ENCODE measurements at regions not wholly inside any gene's neighbourhood (a gene's known extent, or its start where the extent isn't known, plus 50 kb on each side); places are given as distances from the start of the nearest gene placed in this dataset.

GRCh38 chr10:132481690-132482089, 55.9 kb upstream of the INPP5A start:
- no peaks in the 10 kb centered on the region for H4K20me1 ChIP-seq (ENCODE audit: insufficient read depth, low read length)
- no peak for TF ChIP-seq EZH2 (optimal IDR thresholded peaks at IDR 0.05; ENCODE audit: low read depth, low read length)
- TF ChIP-seq, protein P1, sequence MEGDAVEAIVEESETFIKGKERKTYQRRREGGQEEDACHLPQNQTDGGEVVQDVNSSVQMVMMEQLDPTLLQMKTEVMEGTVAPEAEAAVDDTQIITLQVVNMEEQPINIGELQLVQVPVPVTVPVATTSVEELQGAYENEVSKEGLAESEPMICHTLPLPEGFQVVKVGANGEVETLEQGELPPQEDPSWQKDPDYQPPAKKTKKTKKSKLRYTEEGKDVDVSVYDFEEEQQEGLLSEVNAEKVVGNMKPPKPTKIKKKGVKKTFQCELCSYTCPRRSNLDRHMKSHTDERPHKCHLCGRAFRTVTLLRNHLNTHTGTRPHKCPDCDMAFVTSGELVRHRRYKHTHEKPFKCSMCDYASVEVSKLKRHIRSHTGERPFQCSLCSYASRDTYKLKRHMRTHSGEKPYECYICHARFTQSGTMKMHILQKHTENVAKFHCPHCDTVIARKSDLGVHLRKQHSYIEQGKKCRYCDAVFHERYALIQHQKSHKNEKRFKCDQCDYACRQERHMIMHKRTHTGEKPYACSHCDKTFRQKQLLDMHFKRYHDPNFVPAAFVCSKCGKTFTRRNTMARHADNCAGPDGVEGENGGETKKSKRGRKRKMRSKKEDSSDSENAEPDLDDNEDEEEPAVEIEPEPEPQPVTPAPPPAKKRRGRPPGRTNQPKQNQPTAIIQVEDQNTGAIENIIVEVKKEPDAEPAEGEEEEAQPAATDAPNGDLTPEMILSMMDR (IDR thresholded peaks at IDR 0.05; ENCODE audit: low read length), result no peak
- no peak for TF ChIP-seq EZH2phosphoT487 (IDR thresholded peaks at IDR 0.05; ENCODE audit: low read length)
- no peaks in the 10 kb centered on the region for H3K4me1 ChIP-seq (ENCODE audit: low read length)
- no peaks in the 10 kb centered on the region for H3K79me2 ChIP-seq (ENCODE audit: low read length)
- no peaks in the 10 kb centered on the region for H3K36me3 ChIP-seq (replicated peaks; ENCODE audit: insufficient read depth, low read length)
- no peaks in the 10 kb centered on the region for H3K9me2 ChIP-seq (replicated peaks; ENCODE audit: insufficient read depth, low read length)
- no peaks in the 10 kb centered on the region for H3K9me3 ChIP-seq (replicated peaks; ENCODE audit: insufficient read depth, low read length)
- H3K4me2 ChIP-seq (ENCODE audit: low read depth, low read length), result no peak overlapping the region
- no peak overlapping the region for H3K9ac ChIP-seq (ENCODE audit: low read length)
- H3K4me3 ChIP-seq (ENCODE audit: low read length), result no peak overlapping the region
- no peaks in the 10 kb centered on the region for H3F3A ChIP-seq (ENCODE audit: insufficient read depth, low read length)
- H3K27ac ChIP-seq (ENCODE audit: low read length), result no peak overlapping the region
- peaks cover 72% of the 10 kb centered on the region for H3K27me3 ChIP-seq (replicated peaks; ENCODE audit: insufficient read depth, low read length)
- DNase-seq, result no peak
- no peak overlapping the region for H2AFZ ChIP-seq (ENCODE audit: low read length)

DNA sequence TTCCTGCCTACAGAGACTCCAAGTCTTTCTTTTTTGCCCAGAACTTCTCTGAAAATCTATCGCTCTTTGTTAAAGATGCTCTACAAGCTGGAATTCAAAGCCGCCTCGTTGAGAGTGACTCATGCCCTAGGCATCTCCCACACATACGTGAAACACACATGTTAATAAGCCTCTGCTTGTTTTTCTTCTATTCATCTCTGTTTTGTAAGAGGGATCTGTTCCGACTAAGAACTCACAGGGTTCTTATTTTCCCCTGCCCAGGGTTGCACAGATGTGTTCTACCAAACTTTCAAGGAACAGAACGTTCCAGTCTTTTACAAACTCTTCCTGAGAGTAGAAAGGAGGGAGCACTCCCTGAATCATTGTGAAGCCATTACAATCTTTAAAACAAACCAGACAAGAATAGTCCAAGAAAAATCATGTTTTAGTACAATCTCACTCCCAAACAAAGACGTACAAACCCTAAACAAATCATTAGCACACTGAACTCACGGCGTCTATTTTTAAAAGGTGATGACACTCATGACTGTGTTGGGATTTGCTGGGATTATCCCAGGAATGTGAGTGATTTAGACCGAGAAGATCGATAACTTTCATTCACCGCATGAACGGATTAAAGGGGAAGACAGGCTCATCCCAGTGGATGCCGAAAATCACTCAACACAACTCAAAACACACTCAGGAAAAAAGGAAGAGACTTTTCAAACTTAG, 55.3 kb upstream of the INPP5A start:
- H3K79me2 ChIP-seq (ENCODE audit: low read length), result no peaks in the 10 kb centered on the region
- H2AFZ ChIP-seq (ENCODE audit: low read length), result no peak overlapping the region
- TF ChIP-seq EZH2phosphoT487 (IDR thresholded peaks at IDR 0.05; ENCODE audit: low read length) (no peak), EZH2 (optimal IDR thresholded peaks at IDR 0.05; ENCODE audit: low read depth, low read length) (no peak)
- TF ChIP-seq, protein P1 (IDR thresholded peaks at IDR 0.05; ENCODE audit: low read length), result no peak
- no peak overlapping the region for H3K4me3 ChIP-seq (ENCODE audit: low read length)
- H3K9me3 ChIP-seq (replicated peaks; ENCODE audit: insufficient read depth, low read length), result no peaks in the 10 kb centered on the region
- no peaks in the 10 kb centered on the region for H3F3A ChIP-seq (ENCODE audit: insufficient read depth, low read length)
- H3K9me2 ChIP-seq (replicated peaks; ENCODE audit: insufficient read depth, low read length), result no peaks in the 10 kb centered on the region
- H4K20me1 ChIP-seq (ENCODE audit: insufficient read depth, low read length), result no peaks in the 10 kb centered on the region
- no peak overlapping the region for H3K4me2 ChIP-seq (ENCODE audit: low read depth, low read length)
- H3K9ac ChIP-seq (ENCODE audit: low read length), result no peak overlapping the region
- H3K27ac ChIP-seq (ENCODE audit: low read length), result no peak overlapping the region
- no peaks in the 10 kb centered on the region for H3K36me3 ChIP-seq (replicated peaks; ENCODE audit: insufficient read depth, low read length)
- peaks cover 75% of the 10 kb centered on the region for H3K27me3 ChIP-seq (replicated peaks; ENCODE audit: insufficient read depth, low read length)
- no peaks in the 10 kb centered on the region for H3K4me1 ChIP-seq (ENCODE audit: low read length)
- DNase-seq, result no peak

GRCh38 chr10:132483394-132483793, 54.2 kb upstream of the INPP5A start:
- Histone ChIP-seq H3K27ac (ENCODE audit: low read length) (no peak overlapping the region), H3K79me2 (ENCODE audit: low read length) (no peaks in the 10 kb centered on the region), H4K20me1 (ENCODE audit: insufficient read depth, low read length) (no peaks in the 10 kb centered on the region), H3F3A (ENCODE audit: insufficient read depth, low read length) (no peaks in the 10 kb centered on the region), H2AFZ (ENCODE audit: low read length) (no peak overlapping the region), H3K4me1 (ENCODE audit: low read length) (no peaks in the 10 kb centered on the region), H3K9me3 (replicated peaks; ENCODE audit: insufficient read depth, low read length) (no peaks in the 10 kb centered on the region), H3K27me3 (replicated peaks; ENCODE audit: insufficient read depth, low read length) (peaks cover 78% of the 10 kb centered on the region), H3K9ac (ENCODE audit: low read length) (no peak overlapping the region), H3K36me3 (replicated peaks; ENCODE audit: insufficient read depth, low read length) (no peaks in the 10 kb centered on the region), H3K4me2 (ENCODE audit: low read depth, low read length) (no peak overlapping the region), H3K4me3 (ENCODE audit: low read length) (no peak overlapping the region), H3K9me2 (replicated peaks; ENCODE audit: insufficient read depth, low read length) (no peaks in the 10 kb centered on the region)
- no peak for DNase-seq
- no peak for TF ChIP-seq EZH2 (optimal IDR thresholded peaks at IDR 0.05; ENCODE audit: low read depth, low read length)
- TF ChIP-seq, protein P1 (IDR thresholded peaks at IDR 0.05; ENCODE audit: low read length), result no peak
- TF ChIP-seq EZH2phosphoT487 (IDR thresholded peaks at IDR 0.05; ENCODE audit: low read length), result no peak
